Stimulated activated CD4-positive, alpha-beta T cell treated with anti-CD3 and anti-CD28 coated beads, Interleukin-1b, Interleukin-23, amount 100 ng/mL, for 24 hours (primary cell): ENCODE measurements at regions not wholly inside any gene's neighbourhood (a gene's known extent, or its start where the extent isn't known, plus 50 kb on each side); places are given as distances from the start of the nearest gene placed in this dataset.

Experiments used
- DNase-seq, 4 experiments: peaks; one replicate each; pipeline ENCODE4 v3.0.0-alpha.2; 2020; ENCODE audit warnings: low read depth in 4 of 4, low spot score in 1 of 4

DNA sequence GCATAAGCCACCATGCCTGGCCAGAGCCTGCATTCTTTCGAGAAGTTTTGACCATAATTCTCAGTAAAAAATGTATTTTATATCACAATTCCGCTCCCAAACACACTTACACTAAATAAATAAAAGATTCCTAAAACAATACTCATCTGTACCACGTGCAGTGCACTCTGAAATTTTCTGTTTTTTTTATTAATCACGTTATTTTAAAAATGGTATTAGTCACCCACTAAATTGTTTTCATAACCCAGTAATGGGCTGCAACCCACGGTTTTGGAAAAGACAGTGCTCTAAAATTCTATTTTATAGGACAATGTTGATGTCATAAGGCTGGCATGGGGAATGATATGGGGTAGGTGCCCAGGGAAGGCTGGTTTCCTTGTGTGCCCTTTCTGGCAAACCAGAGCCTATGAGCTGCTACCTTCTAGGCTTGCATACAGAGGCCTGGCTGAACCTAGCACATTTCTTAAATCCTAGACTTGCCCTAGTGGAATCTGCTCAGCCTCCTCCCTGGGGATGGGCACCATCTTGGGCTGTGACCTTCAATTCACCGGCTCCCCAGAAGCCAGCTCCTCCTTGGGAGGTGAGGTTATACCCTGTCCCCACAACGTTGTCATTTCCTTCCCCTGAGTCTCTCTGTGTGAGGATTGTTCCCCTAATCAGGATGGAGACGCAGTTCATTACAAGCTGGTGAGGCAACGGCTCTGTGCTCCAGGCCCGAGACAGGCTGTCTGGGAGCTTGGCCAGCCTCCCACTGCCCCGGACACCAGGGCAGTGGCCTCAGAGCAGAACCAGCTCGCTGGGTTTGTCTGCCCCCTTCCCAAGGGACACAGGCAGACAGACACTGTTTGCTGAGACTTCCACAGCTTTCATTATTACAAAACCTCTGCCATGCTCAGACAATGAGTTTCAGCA lies 116.5 kb upstream of the NAV2 start:
- no peak for DNase-seq

DNA sequence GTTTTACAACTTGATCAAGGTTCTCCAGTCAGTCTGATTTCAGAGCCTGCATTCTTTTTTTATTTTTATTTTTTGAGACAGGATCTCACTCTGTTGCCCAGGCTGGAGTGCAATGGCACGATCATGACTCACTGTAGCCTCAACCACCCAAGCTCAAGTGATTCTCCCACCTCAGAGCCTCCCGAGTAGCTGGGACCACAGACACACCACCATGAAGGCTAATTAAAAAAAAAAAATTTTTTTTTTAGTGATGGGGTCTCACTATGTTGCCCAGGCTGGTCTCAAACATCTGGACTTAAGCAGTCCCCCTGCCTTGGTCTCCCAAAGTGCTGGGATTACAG lies 117.2 kb upstream of the NAV2 start:
- no peak for DNase-seq

DNA sequence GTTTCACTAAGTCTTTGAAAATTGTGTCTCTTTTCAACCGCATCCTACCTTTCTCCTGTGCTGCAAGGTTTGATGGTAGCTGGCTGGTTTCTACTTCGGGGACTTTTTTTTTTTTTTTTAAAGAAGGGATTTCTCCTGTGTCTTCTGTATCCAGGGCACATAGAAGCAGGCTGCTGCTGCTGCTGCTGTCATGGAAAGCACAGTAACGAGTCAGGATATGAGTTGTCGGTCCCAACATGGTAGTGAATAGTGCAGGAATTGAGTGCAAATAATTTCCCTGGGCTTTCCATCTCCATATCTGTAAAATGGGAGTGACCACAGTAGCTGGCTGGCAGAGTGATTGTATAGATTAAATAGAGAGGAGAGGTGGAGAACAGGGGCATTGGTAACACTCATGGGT lies 118.3 kb upstream of the NAV2 start:
- DNase-seq, result no peak

DNA sequence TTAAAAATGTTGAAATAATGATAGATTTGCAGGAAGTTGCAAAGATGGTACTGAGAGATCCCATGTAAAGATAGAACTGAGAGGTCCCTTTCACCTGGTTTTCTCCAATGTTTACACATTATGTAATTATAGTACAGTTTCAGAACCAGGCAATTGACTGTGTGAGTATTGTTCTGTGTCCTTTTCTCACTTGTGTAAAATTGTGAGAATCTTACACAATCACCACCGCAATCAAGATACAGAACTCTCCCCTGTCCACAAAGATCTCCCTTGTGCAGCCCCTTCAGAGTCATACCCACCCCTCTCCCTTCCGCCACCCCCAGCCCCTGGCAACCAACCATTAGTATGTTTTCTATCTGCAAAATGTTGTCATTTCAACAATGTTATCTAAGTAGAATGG lies 119.8 kb upstream of the NAV2 start:
- no peak for DNase-seq

DNA sequence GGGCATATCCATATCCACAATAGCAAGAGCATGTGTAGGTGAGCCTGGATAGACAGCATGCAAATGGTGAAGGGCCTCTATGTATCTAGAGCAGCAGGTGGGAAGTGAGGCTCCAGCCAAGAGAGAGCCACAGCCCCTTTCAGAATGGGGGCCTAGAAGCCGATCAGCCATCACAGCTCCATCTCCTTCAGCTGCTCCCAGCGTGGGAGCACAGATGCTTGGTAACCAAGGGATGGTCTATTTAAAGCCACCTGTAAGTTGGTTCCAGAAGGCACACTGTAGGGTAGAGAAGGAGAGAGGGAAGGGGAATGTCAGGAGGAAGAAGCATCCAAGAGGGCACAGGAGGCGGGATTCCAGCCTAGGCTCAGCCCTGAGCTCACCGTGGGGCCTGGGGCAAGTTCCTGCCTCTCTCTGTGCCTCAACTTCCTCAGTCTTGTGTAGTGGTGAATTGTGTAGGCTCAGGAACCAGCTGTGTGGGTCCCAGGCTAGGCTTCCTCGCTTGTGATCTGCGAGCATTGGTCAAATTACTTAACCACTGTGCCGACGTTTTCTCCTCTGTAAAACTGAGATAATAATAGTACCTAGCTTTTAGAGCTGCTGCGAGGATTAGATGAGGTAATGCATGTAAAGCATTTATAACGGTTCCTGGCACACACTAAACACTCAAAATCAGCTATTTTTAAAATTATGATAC lies 122.9 kb upstream of the NAV2 start:
- no peak for DNase-seq

DNA sequence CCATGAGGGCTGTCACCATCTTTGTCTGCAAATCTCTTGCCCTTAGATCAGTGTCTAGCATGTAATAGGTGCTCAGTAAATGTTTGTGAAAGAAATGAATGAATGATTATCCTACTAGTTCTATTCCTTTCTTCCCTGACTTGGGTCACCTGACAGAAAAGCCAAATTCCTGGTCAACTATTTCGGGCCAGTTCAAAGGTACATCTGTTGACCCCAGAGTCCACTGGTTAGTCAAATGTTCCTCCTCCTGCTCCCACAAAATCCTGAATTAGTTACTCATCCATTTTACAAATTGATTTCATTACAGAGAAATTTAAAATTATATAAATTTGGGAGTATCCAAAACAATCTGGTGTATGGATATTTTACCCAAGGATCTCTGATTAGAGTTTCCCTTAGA lies 124.7 kb upstream of the NAV2 start:
- no peak for DNase-seq

DNA sequence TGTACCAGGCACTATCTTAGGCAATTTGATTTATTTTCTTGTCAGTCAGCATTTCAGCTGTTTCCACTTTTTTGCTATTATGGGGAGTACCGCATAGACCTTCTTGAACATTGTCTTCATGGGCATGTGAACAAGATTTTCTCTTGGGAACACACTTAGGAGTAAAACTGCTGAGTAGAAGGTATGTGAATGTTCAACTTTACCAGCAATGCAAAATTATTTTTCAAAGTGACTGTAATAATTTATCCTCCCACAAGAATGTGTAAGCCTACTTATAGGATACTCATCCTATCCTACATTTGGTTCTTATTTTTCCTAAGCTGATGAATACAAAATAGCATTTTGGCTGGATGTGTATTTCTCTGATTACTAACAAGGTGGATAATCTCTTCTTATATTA lies 132.0 kb upstream of the NAV2 start:
- DNase-seq, result no peak

DNA sequence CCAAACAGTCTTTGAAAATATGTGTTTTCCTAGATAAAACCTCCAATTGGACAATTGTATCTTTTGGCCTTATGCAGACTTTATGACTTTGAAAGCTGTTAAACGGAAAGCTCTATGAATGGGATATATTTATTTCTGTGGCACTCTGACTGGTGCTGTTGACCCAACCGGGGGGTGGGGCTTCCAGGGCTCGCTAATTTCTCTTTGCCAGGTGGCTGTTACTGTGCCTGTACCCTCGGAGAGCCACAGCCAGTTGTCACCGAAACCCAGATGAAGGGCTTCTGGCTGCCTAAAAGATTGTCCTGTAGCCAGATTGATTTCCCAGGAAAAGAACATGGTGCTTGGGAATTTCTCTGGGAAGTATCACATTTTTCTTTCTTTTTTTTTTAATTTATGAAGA lies 132.7 kb upstream of the NAV2 start:
- DNase-seq, result no peak

DNA sequence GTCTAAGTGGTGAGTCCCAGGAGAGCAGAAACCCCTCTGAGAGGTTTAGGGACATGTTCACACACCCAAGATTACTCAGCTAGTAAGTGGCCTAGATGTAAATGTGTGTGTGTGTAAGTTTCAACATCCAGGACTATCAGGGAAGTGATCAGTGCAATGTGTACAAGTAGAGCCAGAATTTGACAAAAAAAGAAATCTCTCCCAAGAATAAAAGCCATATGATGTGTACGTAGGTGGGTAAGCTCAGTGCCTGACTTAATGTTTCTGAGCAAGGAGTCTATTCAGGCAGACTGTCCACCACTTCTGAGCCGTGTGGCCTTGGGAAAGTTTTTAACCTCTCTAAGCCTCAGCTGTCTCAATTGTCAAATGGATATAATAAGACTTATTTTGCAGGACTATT lies 133.8 kb upstream of the NAV2 start:
- no peak for DNase-seq

DNA sequence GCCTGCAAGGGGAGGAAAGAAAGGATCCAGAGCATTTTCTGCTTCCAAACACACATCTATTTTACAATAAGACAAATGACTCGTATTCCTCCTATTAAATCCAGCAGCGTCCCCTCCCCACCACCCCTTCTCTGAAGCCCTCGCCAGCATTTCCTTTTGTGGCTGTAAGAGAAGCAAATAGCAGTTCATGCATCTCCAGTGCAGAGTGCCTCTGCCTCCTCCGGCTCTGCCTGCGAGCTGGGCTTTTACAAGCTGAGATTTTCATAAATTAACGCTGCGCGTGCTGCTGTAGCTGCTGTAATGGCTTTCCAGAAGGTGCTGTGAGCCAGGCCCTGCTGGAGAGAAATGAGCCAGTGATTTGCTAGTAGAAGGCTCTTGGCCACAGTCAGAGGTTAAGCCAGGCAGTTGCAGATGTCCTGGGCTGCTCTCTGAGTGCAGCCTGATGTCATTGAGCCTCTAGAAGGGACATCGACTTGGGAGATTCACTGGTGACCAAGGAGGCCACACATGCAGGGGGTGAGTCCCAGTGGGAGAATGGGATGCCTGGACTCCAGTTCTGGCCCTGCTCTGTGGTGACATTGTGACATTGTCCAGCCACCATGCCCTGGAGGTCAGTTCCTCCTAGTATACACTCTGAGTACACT lies 134.5 kb upstream of the NAV2 start:
- DNase-seq, result no peak

DNA sequence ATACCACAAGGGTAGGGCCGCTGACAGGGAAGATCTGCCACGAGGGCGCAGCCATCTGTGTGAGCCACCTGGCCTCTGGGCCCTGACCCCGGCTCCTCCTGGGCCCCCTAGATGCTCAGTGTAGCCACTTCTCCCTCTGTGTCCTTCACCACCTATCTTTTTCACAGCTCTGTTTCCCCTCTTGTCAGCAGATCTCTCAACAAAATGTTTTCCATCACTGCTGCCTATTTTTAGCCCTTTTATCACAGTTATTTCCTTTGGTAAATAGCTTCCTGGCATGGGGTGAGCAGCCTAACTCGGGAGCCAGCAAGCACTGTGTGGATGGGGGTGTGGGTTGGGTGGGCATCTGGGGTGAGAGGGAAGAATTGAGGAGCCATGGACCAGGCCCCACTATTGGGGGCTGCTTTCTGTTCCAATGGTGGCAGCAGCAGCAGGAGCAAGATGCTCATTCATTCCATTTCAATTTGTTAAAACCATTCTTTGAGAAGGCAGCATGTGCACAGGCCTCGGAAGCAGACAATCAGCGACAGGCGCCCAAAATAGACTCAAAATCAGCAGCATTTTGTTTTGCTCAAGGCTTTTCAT lies 135.2 kb upstream of the NAV2 start:
- no peak for DNase-seq

DNA sequence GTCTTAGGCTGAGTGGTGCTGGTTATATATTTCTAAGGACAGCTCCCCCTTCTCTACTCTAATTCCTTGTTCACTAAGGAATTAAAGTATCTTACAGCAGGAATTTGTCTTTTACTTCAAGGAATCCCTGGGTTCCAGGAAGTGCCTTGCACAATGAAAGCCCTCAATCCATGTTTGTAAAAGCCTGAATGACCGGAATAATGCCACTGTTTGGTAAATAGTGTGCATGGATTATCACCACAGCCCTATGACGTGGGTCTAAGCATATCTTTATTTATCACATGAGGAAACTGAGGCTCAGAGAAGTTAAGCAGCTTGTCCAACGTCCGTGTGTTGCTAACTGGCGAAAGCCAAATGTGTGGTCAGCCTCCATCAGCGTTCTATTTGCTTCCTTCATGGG lies 135.7 kb upstream of the NAV2 start:
- DNase-seq, result no peak

DNA sequence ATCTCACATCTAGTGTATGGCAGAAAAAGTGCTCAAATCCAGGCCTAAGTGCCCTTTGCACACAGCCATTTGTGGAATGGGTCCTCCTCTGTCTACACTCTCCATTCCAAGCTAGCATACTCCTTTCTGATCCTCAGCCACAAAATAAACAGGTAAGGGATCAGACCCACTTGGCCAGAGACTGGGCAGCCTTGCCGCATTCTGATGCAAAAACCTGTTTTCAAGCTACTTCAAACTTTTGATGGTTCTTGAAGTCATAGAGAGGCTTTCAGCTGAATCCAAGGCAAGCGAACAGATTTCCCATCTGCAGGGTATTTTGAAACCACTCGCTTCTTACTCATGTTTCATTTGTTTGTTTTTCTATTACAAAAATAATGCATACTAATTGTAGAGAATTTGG lies 136.6 kb upstream of the NAV2 start:
- DNase-seq, result no peak

DNA sequence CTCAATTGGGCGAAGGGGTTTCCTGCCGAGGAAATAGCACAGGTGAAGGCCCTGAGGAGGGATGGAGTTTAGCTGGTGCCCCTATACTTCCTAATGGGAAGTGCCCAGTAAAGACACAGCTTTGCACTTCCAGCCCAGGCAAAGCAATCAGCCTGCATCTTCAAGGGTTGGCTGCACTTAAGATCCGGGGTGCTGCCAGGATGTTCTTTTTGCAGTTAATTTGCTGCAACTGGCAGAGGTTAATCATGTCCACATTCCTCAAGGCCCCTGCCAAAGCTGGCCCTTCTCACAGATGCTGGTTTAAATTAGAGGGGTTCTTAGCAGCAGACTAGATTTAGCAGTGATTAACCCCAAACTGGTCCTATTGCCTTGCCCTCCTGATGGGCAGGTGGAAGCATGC lies 137.7 kb upstream of the NAV2 start:
- DNase-seq, result no peak

DNA sequence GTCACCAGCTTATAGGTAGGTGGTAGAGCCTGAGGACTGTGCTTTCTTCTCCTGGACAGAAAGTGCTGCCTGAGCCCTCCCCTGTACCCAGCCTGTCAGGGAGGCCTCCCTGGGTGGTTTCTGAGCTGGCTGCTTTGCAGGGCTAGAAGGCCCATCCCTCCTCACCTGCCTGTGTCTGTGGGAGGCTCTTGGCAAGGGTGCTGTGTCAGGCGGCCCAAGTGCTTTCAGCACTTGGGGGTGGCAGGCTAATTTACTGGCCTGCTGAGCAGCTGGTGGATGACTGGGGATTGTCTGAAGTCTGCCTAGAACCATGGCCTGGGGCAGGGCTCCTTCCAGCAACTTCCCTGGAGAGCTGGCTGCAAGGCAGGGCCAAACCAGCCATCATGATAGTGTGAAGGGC lies 139.0 kb upstream of the NAV2 start:
- DNase-seq, result no peak

DNA sequence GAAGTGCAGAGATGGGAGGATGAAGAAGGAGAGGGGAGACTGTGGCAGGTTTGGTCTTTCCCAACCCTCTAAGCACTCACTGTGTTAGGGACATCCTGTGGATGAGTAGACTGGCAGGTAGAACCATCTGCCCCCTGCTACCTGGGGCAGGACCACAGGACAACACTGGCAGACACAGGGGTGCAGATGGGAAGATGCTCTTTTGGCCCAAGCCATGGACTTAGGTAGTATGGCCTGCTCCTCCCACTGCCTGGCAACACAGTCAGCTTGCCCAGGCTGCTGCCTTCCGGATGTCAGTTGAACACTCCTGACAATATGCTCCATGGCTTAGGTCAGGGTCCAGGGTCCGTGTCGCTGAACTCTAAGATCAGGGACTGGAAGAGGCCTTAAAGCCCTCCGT lies 140.7 kb upstream of the NAV2 start:
- no peak for DNase-seq

DNA sequence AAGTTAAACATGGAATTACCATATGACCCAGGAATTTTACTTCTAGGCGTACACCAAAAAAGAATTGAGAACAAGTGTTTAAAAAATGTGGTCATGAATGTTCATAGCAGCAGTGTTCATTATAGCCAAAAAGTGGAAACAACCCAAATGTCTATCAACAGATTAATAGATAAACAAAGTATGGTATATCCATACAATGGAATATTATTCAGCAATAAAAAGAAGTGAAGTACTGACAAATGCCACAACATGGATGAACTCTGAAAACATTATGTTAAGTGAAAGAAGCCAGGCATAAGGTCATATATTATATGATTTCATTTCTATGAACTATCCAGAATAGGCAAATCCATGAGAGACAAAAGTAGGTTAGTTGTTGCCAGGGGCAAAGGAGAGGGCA lies 141.7 kb upstream of the NAV2 start:
- no peak for DNase-seq

DNA sequence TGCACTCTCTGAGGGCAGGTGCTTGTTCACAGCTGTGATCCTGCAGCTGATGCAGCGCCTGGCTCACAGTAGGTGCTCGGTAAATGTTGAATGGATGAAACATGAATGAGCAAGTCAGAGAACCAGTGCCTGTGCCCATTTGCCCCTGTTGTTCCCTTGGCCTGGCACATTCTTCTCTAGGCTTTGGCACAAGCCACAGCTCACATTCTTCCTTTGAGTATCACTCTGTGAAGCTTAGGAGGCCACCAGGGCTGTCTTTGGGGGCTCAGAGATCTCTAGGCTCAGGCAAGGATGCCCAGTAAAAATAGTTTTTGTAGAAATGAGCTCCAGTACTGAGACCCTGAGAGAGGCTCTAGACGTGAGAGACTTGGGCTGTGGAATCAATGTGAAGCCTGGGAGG lies 144.6 kb upstream of the NAV2 start:
- DNase-seq, result no peak

DNA sequence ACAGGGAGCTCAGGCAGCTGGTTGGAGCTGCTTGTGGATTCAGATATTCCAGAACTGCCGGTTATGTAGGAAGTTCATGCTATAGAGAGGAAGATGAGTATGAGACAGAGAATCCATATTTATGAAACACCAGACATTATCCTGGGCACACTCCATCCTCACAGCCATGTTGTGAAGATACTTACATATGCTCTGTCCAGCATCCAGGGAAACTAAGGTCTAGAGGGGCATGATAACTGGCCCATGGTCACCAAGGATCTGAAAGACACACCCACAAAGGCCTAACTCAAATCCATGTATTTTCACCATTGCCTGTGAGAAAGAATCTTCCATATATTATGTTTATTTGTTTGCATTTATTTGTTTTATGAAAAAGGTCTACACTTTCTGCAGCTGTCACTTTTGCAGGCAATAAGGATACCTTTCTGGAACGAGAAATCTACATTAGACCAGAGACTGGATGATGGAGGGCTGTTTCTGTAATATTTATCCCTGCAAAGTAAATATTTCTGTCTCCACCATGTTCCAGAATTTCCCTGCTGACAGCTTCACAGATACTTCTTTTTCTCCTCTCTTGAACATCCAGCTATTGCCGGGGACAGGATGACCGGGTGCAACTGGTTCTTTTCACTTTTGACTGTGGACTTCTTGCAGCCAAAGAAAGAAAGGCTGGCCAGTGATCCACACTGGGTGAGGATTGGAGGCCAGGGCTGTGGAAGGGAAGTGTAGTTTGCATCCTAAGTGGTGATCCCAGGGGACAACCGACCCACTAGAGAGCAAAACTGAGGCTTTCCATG lies 145.9 kb upstream of the NAV2 start:
- DNase-seq, result no peak

DNA sequence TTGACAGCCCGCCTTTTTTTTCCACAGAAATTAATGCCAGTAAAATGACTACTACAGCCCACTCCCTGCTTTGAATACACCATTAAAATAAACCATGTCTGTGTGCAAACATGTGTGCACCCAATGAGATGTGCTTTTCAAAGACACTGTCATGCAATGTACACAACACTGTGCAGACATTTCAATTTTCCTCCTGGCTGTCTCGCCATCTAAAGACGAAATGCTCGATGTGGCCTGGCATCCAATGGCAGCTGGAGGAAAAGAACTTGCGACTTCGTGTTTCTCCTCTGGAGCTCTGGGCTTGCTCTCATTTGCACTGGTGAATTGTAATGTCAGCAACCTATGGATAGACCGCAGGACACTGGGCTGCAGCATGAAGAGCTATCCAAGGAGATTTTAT lies 147.0 kb upstream of the NAV2 start:
- DNase-seq, result no peak

DNA sequence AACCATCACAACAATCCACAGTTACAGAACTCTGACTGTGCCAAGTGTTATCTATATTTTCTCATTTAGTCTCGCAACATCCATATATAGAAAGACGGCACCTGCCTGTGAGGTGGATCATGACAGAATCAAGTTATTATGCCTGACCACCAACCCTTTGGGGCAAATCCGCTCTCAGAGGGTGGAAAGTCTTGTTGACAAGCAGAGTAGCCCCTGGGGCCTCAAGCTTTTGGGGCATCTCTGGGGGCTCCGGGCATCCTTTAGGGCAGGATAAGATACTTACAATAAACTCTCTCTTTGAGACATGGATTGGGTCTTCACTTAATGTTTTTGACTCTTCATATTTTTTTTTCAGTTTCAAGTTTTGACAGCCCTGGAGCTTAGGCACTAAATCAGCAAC lies 150.5 kb upstream of the NAV2 start:
- no peak for DNase-seq
